CD4-positive, alpha-beta T cell treated with Interleukin-15 for 4 hours (primary cell): ENCODE measurements at regions not wholly inside any gene's neighbourhood (a gene's known extent, or its start where the extent isn't known, plus 50 kb on each side); places are given as distances from the start of the nearest gene placed in this dataset.

Source experiments
- DNase-seq: peaks from one replicate; pipeline ENCODE4 v3.0.0-alpha.2; 2020; ENCODE audit warnings: low spot score

GRCh38 chr5:174235221-174236011 is 189.9 kb downstream of the NSG2 start:
- no peak for DNase-seq

DNA sequence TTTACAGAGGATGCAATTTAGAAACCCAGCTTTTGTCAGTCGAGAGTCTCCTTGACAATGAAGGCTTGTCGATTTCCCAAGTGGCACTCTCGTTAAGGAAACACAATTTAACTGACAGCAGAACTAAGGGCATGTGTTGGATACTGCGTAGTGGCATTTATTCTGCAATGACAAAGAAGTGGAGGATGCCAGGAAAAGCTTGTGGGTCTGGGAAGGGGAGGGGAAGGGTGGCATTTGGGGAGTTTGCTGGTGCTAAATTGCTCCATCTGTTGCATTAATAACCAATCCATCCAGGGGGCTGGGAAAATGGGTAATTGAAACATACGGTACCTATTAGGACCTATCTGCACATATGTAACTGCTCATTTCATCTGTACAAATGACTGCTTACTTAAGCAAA is 190.6 kb downstream of the NSG2 start:
- DNase-seq = no peak

DNA sequence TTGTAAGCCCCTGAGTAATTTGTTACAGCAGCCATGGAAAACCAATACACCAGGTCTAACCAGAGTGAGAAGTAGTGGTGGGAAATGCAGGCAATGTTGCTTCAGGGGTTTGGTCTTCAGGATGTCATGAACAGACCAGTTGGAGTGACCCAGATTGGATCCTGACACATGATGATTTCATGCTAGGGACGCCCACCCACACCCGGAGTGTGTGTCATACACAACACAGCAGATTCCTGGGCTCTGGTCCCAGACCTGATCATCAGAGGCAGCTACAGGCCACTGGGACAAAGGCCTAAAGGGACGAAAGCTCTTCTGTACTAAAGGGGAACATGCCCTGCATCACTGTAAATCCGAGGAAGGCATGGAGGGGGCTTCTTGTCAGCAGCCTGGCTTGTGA is 194.2 kb downstream of the NSG2 start:
- no peak for DNase-seq

DNA sequence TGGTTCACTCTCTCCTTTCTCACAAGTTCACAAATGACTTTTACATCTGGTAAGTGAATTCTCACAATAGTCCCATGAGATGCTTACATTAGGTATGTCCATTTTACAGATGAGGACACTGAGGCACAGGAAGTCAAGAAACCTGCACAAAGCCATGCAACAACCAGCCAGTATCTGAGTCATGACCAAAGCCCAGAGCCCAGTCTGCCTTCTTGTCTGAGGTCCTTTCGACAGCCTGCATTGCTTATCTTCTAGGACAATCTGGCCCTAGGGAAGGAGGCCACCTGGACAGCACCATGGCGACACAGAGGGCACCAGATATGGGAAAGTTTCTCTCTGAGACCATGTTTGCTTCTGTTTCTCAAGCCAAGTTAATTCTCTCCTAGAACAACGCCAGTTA is 197.1 kb downstream of the NSG2 start:
- no peak for DNase-seq

- DNase-seq = no peak
Observed at GRCh38 chr5:174243904-174244303, 198.4 kb downstream of the NSG2 start.

DNA sequence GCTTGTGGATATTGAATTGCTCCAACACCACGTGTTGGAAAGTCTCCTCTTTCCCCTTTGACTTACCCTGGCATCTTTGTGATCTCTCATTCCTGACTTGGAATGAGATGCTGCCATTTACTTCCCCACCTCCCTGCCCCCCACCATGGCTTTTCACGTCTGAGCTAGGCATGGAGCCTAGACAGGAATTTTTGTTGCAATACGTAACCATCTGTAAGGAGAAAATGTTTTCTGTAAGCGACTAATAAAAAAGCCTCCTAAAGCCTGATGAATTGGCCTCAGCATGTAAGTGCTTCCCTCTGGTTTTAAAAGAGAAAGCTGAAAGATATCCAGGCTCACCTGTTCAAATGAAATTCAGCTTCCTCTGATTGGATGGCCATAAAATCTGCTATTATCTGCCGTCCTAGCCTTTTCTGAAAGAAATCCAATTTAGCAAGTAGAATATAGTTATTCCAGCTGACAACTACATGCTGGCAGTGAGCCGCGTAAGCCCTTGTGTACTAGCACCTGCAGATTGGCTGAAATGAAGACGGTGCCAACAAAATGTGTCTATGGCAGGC is 200.1 kb downstream of the NSG2 start:
- DNase-seq = no peak

DNA sequence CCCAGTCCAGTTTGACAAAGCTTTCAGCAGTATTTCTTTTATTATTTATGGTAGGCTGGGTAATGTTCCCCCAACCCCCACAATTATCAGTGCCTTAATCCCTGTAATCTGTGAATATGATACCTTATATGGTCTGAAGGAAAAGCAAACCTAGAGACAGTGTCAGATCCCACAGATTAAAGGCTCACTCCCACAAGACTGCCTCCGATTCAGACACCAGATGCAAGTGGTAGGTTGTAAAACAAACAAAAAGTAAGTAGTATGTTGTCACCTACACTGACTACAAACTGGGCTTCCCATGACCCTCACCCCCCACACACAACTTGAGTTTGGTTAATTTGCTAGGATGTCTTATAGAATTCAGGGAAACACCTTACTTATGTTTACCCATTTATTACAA is 201.2 kb downstream of the NSG2 start:
- no peak for DNase-seq

- DNase-seq = no peak
Observed at GRCh38 chr5:174247301-174247700, 201.8 kb downstream of the NSG2 start.

GRCh38 chr5:174251305-174252000 is 205.9 kb downstream of the NSG2 start:
- DNase-seq = no peak

GRCh38 chr5:174252121-174252520 is 206.6 kb downstream of the NSG2 start:
- no peak for DNase-seq

DNA sequence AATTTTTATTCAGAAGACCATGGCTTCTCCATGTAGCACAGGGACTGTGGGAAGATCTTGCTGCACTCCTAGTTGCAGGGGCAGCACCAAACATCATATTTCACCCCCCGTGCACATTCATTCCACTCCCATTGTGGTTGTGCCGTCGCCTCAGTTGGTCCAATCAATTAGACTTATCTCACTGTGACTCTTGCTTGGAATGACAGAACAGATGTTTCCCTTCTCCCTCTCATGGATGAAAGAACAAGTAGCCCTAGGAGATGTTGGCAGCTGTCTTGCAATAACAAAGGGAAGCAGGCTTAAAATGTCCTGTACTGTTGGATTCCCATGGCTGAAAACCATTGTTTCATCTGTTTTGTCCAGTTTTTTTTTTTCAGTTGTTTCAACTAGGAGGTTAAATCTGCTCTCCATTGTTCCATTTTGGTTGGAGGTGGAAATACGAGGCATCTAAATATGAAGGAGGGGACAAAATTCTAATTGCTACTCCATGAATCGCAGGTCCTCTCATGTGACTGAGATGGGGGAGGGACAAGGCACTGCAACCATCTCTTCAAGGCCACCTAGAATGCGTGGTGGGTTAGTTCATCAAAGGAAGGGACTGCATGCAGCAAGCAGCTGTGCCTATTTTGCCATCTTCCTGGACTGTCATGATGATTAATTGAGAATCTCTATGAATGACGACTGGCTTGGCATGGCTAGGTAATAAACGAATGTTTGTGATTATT is 214.4 kb downstream of the NSG2 start:
- DNase-seq = no peak

DNA sequence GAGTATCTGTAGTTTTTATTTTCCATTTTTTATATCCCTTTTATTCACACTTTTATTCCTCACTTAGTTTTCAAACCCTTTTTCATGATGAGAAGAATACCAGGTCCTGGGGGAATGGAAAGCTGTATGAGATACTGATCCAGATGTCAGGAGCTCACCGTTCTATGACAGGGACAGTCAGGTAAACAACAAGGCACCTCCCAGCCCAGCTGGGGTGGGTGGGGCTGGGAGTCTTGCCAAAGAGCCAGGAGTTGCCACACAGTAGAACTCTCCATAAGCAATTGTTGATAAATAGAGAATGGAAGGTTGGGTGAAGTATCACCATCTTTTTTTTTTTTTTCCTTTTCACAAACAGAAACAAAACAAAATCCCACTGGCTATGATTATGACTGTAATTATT is 225.8 kb downstream of the NSG2 start:
- DNase-seq = no peak

DNA sequence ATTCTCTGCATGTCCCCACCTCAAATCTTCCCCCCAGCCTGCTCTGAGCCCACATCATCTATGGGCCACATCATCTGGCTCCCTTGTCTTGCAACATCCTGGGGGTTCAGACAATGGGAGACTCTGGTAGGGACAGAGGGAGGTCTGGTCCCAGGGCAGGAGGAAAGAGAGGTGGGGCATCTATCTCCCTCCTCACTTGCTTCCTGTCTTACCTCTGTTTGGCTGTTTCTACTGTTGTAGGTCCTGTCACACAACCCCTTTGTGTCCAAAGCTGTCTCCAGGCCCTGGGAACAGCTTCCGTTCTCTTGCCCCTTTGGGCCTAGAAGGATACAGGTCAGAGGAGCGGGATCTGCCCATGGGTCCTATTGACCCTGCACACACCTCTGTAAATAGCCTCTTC is 227.2 kb downstream of the NSG2 start:
- no peak for DNase-seq

DNA sequence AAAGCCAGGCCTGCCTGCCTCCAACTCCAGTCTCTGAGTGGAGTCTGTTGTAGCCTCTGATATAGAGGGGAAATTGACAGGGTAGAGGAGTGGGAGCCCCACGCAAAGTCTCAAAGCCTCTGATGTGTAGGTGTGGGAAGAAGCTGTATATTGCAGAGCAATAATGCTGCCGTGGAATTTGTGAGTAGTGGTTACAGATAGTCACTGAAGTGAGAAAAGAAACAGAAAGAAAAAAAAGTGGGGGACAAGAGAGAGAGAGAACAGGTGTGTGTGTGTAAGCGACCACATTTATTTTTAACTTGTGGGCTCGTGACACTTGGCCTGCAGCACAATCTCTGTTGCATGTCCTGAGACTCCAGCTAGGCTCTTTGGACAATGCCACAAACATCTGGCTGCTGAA is 227.8 kb downstream of the NSG2 start:
- DNase-seq = no peak

DNA sequence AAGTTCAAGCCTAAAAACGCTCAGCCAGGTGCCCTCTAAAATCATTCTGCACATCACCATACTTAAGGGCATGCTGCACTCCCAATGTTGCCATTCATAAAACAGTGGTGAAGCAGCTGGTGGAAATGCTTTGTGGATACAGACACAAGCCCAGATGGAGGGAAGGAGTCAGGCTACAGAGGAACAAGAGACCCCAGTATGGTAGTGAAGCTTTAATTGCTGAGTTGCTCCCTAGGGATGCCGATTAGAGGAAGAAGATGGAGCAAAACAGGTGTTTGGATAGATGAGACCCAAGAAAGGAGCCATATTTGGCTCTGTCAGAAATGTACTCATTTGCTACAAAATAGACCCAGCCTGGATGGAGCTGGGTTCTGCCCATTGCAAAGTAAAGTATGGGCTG is 230.5 kb downstream of the NSG2 start:
- DNase-seq = no peak

DNA sequence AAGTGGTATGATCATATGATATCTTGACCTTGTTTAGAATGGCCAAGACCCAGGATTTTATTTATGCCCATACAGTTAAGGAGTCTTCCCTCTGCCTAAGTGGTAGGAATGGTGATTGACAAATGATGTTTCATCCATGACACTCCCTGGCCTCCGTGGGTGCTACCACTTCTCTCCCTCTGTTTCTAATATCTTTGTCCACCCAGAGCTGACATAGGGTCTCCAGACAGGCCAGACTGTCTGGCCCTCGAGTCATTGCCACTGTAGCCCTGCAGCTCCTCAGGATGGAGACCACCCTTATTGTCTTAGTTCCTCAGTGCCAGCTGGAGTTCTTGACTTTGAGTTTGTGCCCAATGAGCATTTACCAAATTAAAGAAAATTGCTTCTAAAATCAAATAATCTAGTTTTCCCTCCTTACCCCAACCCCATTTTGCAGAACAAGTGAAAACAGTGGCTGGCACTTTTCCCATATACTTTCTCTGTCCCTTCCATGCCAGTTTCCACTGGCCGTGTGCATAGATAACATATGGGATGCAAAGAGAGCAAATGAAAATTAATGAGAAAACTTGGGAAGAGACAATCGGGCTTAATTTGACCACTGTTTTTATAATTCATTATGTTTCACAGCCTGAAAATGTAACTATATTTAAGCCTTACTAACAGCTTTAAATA is 235.7 kb downstream of the NSG2 start:
- DNase-seq = no peak

DNA sequence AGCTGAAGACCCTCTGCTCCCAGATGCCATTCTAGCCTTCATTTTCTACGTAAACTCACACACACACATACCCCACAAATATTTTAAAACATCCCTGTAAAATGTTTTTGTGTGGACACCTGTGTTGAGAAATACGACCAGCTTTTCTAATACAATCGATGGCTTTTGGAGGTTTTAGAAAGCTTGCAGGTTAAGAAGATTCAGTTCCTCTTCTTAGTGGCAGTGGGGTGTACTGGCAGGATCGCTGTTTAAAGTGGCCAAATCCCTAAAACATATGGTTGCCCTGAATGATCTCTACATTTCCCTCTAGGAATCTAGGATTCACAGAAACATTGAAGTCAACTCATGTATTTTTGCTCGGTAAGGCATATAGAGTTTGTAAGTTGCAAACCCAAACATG is 236.3 kb downstream of the NSG2 start:
- DNase-seq = no peak

DNA sequence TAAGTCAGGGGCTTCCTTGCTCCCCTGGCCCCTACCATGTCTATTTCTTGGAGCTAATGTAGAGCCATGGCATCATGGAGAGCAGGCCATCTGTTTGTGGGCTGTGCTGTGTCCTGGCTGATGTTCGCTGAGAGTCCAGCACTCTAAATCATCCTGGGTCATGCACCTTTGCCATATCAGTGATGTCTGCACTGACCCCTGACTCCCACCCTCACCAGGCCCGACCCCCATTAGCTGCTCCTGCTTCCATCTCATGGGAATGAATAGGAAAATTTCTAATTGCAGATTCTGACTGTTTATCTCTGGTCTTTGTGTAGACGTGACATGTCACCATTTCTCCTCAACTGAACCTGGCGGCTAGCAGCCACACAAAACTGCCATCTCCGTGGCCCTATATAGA is 236.9 kb downstream of the NSG2 start:
- no peak for DNase-seq

DNA sequence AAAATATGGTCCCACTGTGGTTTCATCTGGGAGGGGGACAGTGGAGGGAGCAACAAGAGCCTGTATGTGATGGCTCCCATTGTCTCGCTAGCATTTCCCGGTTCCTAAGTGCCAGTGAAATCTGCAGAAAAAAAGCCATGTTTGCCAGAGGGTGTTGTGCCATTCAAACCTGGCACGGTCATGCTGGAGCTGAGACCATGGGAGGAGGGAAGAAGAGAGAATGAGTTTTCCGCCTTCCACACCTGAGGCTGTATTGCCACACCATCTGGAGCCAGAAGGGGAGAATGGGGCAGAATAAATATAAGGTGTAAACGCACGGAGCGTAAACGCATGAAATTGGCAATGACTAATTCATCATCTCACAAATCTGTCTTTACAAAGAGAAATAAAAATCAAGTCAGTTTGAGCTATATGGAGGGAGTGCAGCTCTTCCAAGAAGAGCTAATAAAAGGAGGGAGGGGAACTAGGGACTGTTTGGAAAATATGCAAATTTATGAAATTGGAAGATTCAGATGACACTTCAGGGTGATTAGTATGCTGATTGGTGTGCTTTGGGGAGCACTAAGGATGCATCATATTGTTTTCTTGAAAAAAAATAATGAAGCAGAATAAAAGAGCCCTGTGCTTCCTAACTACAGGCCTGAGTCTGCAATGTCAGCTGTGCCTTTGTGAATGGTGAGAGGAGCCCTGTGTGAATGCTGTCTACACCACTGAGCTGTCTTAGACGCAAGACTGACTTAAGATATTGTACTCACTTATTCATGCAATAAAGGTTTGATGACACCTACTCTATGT is 237.9 kb downstream of the NSG2 start:
- no peak for DNase-seq

DNA sequence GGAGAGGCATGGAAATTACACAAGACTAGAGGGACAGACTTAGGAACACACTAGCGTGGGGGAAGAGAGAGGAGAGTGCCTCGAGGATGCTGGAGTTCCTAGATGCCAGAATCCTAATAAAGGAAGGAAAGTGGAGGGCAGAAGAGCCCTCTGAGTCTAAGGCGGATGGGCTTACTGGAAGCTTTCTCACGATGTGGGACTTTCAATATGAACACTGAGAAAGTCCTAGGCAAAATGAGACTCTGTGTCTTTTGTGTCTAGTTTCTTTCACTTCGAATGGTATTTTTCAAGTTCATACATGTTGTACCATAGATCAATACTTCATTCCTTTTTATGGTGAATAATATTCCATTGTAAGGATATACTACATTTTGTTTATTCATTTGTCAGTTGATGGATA is 239.4 kb downstream of the NSG2 start:
- no peak for DNase-seq

GRCh38 chr5:174287761-174288160 is 242.3 kb downstream of the NSG2 start:
- no peak for DNase-seq
